Neural cell (in vitro differentiated cells): ENCODE measurements at regions not wholly inside any gene's neighbourhood (a gene's known extent, or its start where the extent isn't known, plus 50 kb on each side); places are given as distances from the start of the nearest gene placed in this dataset.

Experiments used
- H2AFZ ChIP-seq: fragments of 200-600, 300-800 bp; sonication (generic), shearing (Covaris generic); 2 replicates; pipeline ENCODE4 v1.6.0; 2014; ENCODE audit warnings: low read depth, mild to moderate bottlenecking, antibody characterized with exemption, low read length, moderate library complexity
- H3F3A ChIP-seq: fragments of 200-600 bp; shearing (Covaris generic); 2 replicates; pipeline ENCODE4 v1.6.1; 2016; ENCODE audit warnings: mild to moderate bottlenecking, moderate library complexity, mixed read lengths, antibody characterized with exemption, low read length; ENCODE audit not compliant: insufficient read depth, poor library complexity, severe bottlenecking
- H3K27ac ChIP-seq: fragments of 200-600, 300-800 bp; sonication (generic), shearing (Covaris generic); 2 replicates; pipeline ENCODE4 v1.5.1; 2014; ENCODE audit warnings: mild to moderate bottlenecking, low read length, moderate library complexity
- H3K27me3 ChIP-seq: fragments of 300-800, 200-600 bp; sonication (generic), shearing (Covaris generic); 2 replicates; pipeline ENCODE4 v1.6.0; 2014; ENCODE audit warnings: mild to moderate bottlenecking, low read depth, low read length, moderate library complexity; ENCODE audit not compliant: insufficient read depth
- H3K36me3 ChIP-seq: fragments of 300-800, 200-600 bp; sonication (generic), shearing (Covaris generic); 2 replicates; pipeline ENCODE4 v1.5.1; 2014; ENCODE audit warnings: mild to moderate bottlenecking, antibody characterized with exemption, low read length, moderate library complexity; ENCODE audit not compliant: insufficient read depth
- H3K4me2 ChIP-seq: fragments of 300-800, 200-600 bp; sonication (generic), shearing (Covaris generic); 2 replicates; pipeline ENCODE4 v1.6.0; 2014; ENCODE audit warnings: mild to moderate bottlenecking, low read length
- H3K4me3 ChIP-seq: fragments of 300-800, 200-600 bp; sonication (generic), shearing (Covaris generic); 2 replicates; pipeline ENCODE4 v1.5.1; 2014; ENCODE audit warnings: mild to moderate bottlenecking, low read length, moderate library complexity
- H3K79me2 ChIP-seq: fragments of 200-600 bp; shearing (Covaris generic); replicated peaks from 2 replicates; pipeline ENCODE4 v1.6.0; 2014; ENCODE audit warnings: mild to moderate bottlenecking, low read length, moderate library complexity; ENCODE audit not compliant: insufficient read depth
- H3K9ac ChIP-seq: fragments of 300-800, 200-600 bp; sonication (generic), shearing (Covaris generic); 2 replicates; pipeline ENCODE4 v1.6.1; 2016; ENCODE audit warnings: mild to moderate bottlenecking, low read length, mixed read lengths
- H3K9me2 ChIP-seq: fragments of 200-600 bp; shearing (Covaris generic); 2 replicates; pipeline ENCODE4 v1.6.1; 2016; ENCODE audit warnings: mild to moderate bottlenecking, low read length, mixed read lengths; ENCODE audit not compliant: insufficient read depth
- H3K9me3 ChIP-seq: fragments of 200-600, 300-800 bp; sonication (generic), shearing (Covaris generic); 2 replicates; pipeline ENCODE4 v1.6.1; 2016; ENCODE audit warnings: mild to moderate bottlenecking, mixed run types, low read length, moderate library complexity, mixed read lengths
- H4K20me1 ChIP-seq: fragments of 200-600 bp; shearing (Covaris generic); 2 replicates; pipeline ENCODE4 v1.6.1; 2016; ENCODE audit warnings: mild to moderate bottlenecking, mixed run types; ENCODE audit not compliant: insufficient read depth
- EP300 ChIP-seq: fragments of 450-650 bp; conservative IDR thresholded peaks from 2 replicates; pipeline ENCODE4 v1.6.1; 2014; ENCODE audit warnings: antibody characterized with exemption, mild to moderate bottlenecking, moderate library complexity; ENCODE audit not compliant: poor library complexity, severe bottlenecking
- EZH2 ChIP-seq: fragments of 200-600, 300-800 bp; shearing (Covaris generic), sonication (generic); IDR thresholded peaks from 2 replicates; pipeline ENCODE4 v1.6.1; 2014; ENCODE audit warnings: antibody characterized with exemption, low read length, borderline replicate concordance, mild to moderate bottlenecking; ENCODE audit not compliant: insufficient read depth, poor library complexity, severe bottlenecking
- MXI1 ChIP-seq: fragments of 450-650 bp; conservative IDR thresholded peaks from 2 replicates; pipeline ENCODE4 v1.6.1; 2014; ENCODE audit warnings: antibody characterized with exemption, mild to moderate bottlenecking; ENCODE audit not compliant: poor library complexity, severe bottlenecking
- POLR2AphosphoS5 ChIP-seq: IDR thresholded peaks from 2 replicates; pipeline ENCODE4 v1.6.1; 2012
- RAD21 ChIP-seq: fragments of 450-650 bp; conservative IDR thresholded peaks from 2 replicates; pipeline ENCODE4 v1.6.1; 2014; ENCODE audit warnings: antibody characterized with exemption, mild to moderate bottlenecking, moderate library complexity
- SMC3 ChIP-seq: fragments of 450-650 bp; conservative IDR thresholded peaks from 2 replicates; pipeline ENCODE4 v1.6.1; 2014; ENCODE audit warnings: antibody characterized with exemption, mild to moderate bottlenecking, moderate library complexity; ENCODE audit not compliant: poor library complexity
- TAF1 ChIP-seq: IDR thresholded peaks from 2 replicates; pipeline ENCODE4 v1.6.1; 2012; ENCODE audit warnings: low read depth
- TF ChIP-seq, protein P1 (sequence below): IDR thresholded peaks from 2 replicates; pipeline ENCODE4 v1.6.1; 2012; ENCODE audit warnings: borderline replicate concordance
- TF ChIP-seq, protein P2 (sequence below): fragments of 450-650 bp; IDR thresholded peaks from 2 replicates; pipeline ENCODE4 v1.5.1; 2014; ENCODE audit warnings: antibody characterized with exemption, mild to moderate bottlenecking, moderate library complexity; ENCODE audit not compliant: poor library complexity, severe bottlenecking

DNA sequence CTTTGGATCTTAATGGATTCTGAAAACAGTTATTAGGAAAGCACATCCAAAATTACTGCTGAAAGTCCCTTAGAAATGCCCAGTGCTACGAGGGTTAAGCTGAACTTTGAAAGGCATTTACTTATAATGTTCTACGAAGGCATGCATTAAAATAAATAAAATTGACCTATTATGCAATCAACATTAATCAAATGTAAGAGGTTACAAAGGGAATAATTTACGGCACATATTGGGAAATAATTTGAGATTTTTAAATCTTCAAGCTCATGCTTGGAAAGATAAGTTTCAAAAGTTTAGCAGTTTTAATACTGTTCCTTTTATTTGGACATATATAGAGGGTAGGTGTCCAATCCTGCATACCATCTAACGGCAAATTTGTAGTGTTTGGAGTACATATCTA, 1564.1 kb upstream of the DDX18 start:
- no peak for TF ChIP-seq MXI1
- TF ChIP-seq, protein P1, sequence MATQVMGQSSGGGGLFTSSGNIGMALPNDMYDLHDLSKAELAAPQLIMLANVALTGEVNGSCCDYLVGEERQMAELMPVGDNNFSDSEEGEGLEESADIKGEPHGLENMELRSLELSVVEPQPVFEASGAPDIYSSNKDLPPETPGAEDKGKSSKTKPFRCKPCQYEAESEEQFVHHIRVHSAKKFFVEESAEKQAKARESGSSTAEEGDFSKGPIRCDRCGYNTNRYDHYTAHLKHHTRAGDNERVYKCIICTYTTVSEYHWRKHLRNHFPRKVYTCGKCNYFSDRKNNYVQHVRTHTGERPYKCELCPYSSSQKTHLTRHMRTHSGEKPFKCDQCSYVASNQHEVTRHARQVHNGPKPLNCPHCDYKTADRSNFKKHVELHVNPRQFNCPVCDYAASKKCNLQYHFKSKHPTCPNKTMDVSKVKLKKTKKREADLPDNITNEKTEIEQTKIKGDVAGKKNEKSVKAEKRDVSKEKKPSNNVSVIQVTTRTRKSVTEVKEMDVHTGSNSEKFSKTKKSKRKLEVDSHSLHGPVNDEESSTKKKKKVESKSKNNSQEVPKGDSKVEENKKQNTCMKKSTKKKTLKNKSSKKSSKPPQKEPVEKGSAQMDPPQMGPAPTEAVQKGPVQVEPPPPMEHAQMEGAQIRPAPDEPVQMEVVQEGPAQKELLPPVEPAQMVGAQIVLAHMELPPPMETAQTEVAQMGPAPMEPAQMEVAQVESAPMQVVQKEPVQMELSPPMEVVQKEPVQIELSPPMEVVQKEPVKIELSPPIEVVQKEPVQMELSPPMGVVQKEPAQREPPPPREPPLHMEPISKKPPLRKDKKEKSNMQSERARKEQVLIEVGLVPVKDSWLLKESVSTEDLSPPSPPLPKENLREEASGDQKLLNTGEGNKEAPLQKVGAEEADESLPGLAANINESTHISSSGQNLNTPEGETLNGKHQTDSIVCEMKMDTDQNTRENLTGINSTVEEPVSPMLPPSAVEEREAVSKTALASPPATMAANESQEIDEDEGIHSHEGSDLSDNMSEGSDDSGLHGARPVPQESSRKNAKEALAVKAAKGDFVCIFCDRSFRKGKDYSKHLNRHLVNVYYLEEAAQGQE: no peak
- TF ChIP-seq, protein P2, sequence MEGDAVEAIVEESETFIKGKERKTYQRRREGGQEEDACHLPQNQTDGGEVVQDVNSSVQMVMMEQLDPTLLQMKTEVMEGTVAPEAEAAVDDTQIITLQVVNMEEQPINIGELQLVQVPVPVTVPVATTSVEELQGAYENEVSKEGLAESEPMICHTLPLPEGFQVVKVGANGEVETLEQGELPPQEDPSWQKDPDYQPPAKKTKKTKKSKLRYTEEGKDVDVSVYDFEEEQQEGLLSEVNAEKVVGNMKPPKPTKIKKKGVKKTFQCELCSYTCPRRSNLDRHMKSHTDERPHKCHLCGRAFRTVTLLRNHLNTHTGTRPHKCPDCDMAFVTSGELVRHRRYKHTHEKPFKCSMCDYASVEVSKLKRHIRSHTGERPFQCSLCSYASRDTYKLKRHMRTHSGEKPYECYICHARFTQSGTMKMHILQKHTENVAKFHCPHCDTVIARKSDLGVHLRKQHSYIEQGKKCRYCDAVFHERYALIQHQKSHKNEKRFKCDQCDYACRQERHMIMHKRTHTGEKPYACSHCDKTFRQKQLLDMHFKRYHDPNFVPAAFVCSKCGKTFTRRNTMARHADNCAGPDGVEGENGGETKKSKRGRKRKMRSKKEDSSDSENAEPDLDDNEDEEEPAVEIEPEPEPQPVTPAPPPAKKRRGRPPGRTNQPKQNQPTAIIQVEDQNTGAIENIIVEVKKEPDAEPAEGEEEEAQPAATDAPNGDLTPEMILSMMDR: no peak
- TF ChIP-seq SMC3: no peak
- TF ChIP-seq TAF1: no peak
- no peak for TF ChIP-seq EP300
- no peak for TF ChIP-seq EZH2
- no peak for TF ChIP-seq RAD21
- no peak for TF ChIP-seq POLR2AphosphoS5
- H3F3A ChIP-seq: no peaks in the 10 kb centered on the region
- no peaks in the 10 kb centered on the region for H3K36me3 ChIP-seq
- H3K27ac ChIP-seq: no peak overlapping the region
- no peak overlapping the region for H3K9ac ChIP-seq
- no peaks in the 10 kb centered on the region for H3K27me3 ChIP-seq
- H3K4me3 ChIP-seq: no peak overlapping the region
- H3K9me3 ChIP-seq: no peaks in the 10 kb centered on the region
- no peaks in the 10 kb centered on the region for H4K20me1 ChIP-seq
- no peak overlapping the region for H3K4me2 ChIP-seq
- H3K79me2 ChIP-seq: no peaks in the 10 kb centered on the region
- H2AFZ ChIP-seq: no peak overlapping the region
- no peaks in the 10 kb centered on the region for H3K9me2 ChIP-seq

DNA sequence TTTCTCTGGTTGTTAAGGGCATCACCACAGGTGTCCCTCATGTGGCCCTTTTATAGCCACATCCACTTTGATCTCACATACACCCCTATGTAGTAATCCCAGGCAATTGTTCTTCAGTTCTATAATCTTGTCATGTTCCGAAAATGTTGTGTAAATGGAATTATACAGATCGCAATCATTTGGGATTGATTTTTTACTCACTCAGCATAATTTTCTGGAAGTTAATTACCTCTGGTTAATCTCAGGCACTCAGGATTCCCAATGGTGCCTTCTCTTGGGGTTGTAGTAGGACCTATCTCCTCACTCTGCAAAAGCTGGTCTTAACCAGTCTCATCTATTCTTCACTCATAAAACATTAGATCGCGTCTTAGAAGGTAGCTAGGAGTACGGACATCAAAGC, 1549.6 kb upstream of the DDX18 start:
- Histone ChIP-seq H3K9ac (no peak overlapping the region), H3K4me3 (no peak overlapping the region)

DNA sequence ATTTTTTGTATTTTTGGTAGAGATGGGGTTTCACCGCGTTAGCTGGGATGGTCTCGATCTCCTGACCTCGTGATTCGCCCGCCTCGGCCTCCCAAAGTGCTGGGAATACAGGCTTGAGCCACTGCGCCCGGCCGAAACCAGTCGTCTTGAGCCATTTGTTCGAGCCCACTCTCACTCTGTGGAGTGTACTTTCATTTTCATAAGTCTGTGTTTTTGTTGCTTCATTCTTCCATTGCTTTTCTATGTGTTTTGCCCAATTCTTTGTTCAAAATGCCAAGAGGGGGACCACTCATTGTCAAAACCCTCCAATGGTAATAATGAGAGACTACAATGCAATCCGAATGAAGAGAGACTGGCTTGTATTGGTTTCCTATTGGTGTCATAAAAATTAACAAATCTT, 1545.5 kb upstream of the DDX18 start:
- H4K20me1 ChIP-seq: no peaks in the 10 kb centered on the region
- no peak overlapping the region for H3K4me2 ChIP-seq
- H3K27ac ChIP-seq: no peak overlapping the region
- H3K36me3 ChIP-seq: no peaks in the 10 kb centered on the region
- no peaks in the 10 kb centered on the region for H3K27me3 ChIP-seq
- H3K9me2 ChIP-seq: no peaks in the 10 kb centered on the region
- no peaks in the 10 kb centered on the region for H3F3A ChIP-seq
- H3K4me3 ChIP-seq: no peak overlapping the region
- H3K9ac ChIP-seq: no peak overlapping the region
- no peaks in the 10 kb centered on the region for H3K9me3 ChIP-seq
- TF ChIP-seq TAF1: no peak
- TF ChIP-seq, protein P2: no peak
- no peak for TF ChIP-seq POLR2AphosphoS5
- TF ChIP-seq, protein P1: no peak
- TF ChIP-seq SMC3: no peak
- TF ChIP-seq EZH2: no peak
- TF ChIP-seq RAD21: no peak
- TF ChIP-seq EP300: no peak
- TF ChIP-seq MXI1: no peak
- no peak overlapping the region for H2AFZ ChIP-seq
- H3K79me2 ChIP-seq: no peaks in the 10 kb centered on the region

More for the DNA sequence above, 1549.6 kb upstream of the DDX18 start:
- no peak for TF ChIP-seq EP300
- Histone ChIP-seq H3K79me2 (no peaks in the 10 kb centered on the region), H3K27ac (no peak overlapping the region), H3F3A (no peaks in the 10 kb centered on the region), H3K4me2 (no peak overlapping the region), H2AFZ (no peak overlapping the region), H3K9me3 (no peaks in the 10 kb centered on the region), H3K27me3 (no peaks in the 10 kb centered on the region), H3K36me3 (no peaks in the 10 kb centered on the region), H4K20me1 (no peaks in the 10 kb centered on the region), H3K9me2 (no peaks in the 10 kb centered on the region)
